ENCODE measurements at regions not wholly inside any gene's neighbourhood (a gene's known extent, or its start where the extent isn't known, plus 50 kb on each side); places are given as distances from the start of the nearest gene placed in this dataset.

- no peak for TF ChIP-seq POLR2AphosphoS5 (IDR thresholded peaks at IDR 0.05; ENCODE audit: low read depth)
- TF ChIP-seq, protein P1, sequence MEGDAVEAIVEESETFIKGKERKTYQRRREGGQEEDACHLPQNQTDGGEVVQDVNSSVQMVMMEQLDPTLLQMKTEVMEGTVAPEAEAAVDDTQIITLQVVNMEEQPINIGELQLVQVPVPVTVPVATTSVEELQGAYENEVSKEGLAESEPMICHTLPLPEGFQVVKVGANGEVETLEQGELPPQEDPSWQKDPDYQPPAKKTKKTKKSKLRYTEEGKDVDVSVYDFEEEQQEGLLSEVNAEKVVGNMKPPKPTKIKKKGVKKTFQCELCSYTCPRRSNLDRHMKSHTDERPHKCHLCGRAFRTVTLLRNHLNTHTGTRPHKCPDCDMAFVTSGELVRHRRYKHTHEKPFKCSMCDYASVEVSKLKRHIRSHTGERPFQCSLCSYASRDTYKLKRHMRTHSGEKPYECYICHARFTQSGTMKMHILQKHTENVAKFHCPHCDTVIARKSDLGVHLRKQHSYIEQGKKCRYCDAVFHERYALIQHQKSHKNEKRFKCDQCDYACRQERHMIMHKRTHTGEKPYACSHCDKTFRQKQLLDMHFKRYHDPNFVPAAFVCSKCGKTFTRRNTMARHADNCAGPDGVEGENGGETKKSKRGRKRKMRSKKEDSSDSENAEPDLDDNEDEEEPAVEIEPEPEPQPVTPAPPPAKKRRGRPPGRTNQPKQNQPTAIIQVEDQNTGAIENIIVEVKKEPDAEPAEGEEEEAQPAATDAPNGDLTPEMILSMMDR (conservative IDR thresholded peaks at IDR 0.05; ENCODE audit: low read depth in 2 of 2): no peak
Observed at GRCh38 chr6:108785653-108786052, 62.6 kb upstream of the ARMC2 start.

All from GM23338 (cell line).